Loucy (cell line): ENCODE measurements at regions not wholly inside any gene's neighbourhood (a gene's known extent, or its start where the extent isn't known, plus 50 kb on each side); places are given as distances from the start of the nearest gene placed in this dataset.

Experiments
- H2AFZ ChIP-seq: fragments of 200-600 bp; sonication (generic); 2 replicates; pipeline ENCODE4 v1.6.0; 2016; ENCODE audit warnings: antibody characterized with exemption, mild to moderate bottlenecking, low read length, moderate library complexity
- H3F3A ChIP-seq: fragments of 200-600 bp; 2 replicates; pipeline ENCODE4 v1.6.0; 2016; ENCODE audit warnings: antibody characterized with exemption, low read depth, mild to moderate bottlenecking
- H3K27me3 ChIP-seq: fragments of 200-600 bp; sonication (generic); 2 replicates; pipeline ENCODE4 v1.6.1; 2014; ENCODE audit warnings: low read length, mild to moderate bottlenecking; ENCODE audit not compliant: insufficient read depth, poor library complexity, severe bottlenecking
- H3K36me3 ChIP-seq: fragments of 200-600 bp; sonication (generic); 2 replicates; pipeline ENCODE4 v1.6.1; 2016; ENCODE audit warnings: low read length; ENCODE audit not compliant: insufficient read depth
- H3K4me1 ChIP-seq: fragments of 200-600 bp; sonication (generic); 2 replicates; pipeline ENCODE4 v1.5.1; 2014; ENCODE audit warnings: low read length, mild to moderate bottlenecking; ENCODE audit not compliant: insufficient read depth, poor library complexity, severe bottlenecking
- H3K4me2 ChIP-seq: fragments of 200-600 bp; sonication (generic); 2 replicates; pipeline ENCODE4 v1.6.0; 2014; ENCODE audit warnings: antibody characterized with exemption, low read length, low read depth, mild to moderate bottlenecking; ENCODE audit not compliant: poor library complexity, severe bottlenecking
- H3K4me3 ChIP-seq: fragments of 200-600 bp; sonication (generic); 2 replicates; pipeline ENCODE4 v1.5.1; 2014; ENCODE audit warnings: low read length, mild to moderate bottlenecking, mixed read lengths; ENCODE audit not compliant: poor library complexity, severe bottlenecking
- H3K79me2 ChIP-seq: fragments of 200-600 bp; sonication (generic); 2 replicates; pipeline ENCODE4 v1.6.1; 2014; ENCODE audit warnings: low read length; ENCODE audit not compliant: insufficient read depth
- H3K9ac ChIP-seq: fragments of 200-600 bp; sonication (generic); 2 replicates; pipeline ENCODE4 v1.6.0; 2014; ENCODE audit warnings: mild to moderate bottlenecking, low read depth, low read length, moderate library complexity; ENCODE audit not compliant: poor library complexity, severe bottlenecking
- H3K9me2 ChIP-seq: fragments of 200-600 bp; sonication (generic); replicated peaks from 2 replicates; pipeline ENCODE4 v1.6.1; 2016; ENCODE audit warnings: low read depth, low read length, mixed read lengths
- H3K9me3 ChIP-seq: fragments of 200-600 bp; sonication (generic); 2 replicates; pipeline ENCODE4 v1.6.1; 2014; ENCODE audit warnings: mild to moderate bottlenecking, antibody characterized with exemption, low read length, low read depth; ENCODE audit not compliant: insufficient read depth
- H4K20me1 ChIP-seq: fragments of 200-600 bp; sonication (generic); 2 replicates; pipeline ENCODE4 v1.6.0; 2014; ENCODE audit warnings: antibody characterized with exemption, low read length, mild to moderate bottlenecking; ENCODE audit not compliant: insufficient read depth, poor library complexity, severe bottlenecking
- CTCF ChIP-seq: fragments of 200-600 bp; sonication (generic); conservative IDR thresholded peaks from 2 replicates; pipeline ENCODE4 v1.5.1; 2014; ENCODE audit warnings: mild to moderate bottlenecking, antibody characterized with exemption, low read length
- EZH2phosphoT487 ChIP-seq: fragments of 200-600 bp; IDR thresholded peaks from 2 replicates; pipeline ENCODE4 v1.6.1; 2018; ENCODE audit warnings: antibody characterized with exemption, mild to moderate bottlenecking, moderate library complexity, borderline replicate concordance

GRCh38 chr1:58047265-58047858 lies 499.2 kb downstream of the OMA1 start:
- H2AFZ ChIP-seq: no peak overlapping the region
- H3K9me2 ChIP-seq: no peaks in the 10 kb centered on the region
- H3F3A ChIP-seq: no peaks in the 10 kb centered on the region
- no peaks in the 10 kb centered on the region for H3K27me3 ChIP-seq
- H3K79me2 ChIP-seq: no peaks in the 10 kb centered on the region
- no peak overlapping the region for H3K4me3 ChIP-seq
- no peak overlapping the region for H3K9ac ChIP-seq
- no peaks in the 10 kb centered on the region for H3K4me1 ChIP-seq
- no peak overlapping the region for H3K4me2 ChIP-seq
- H4K20me1 ChIP-seq: no peaks in the 10 kb centered on the region
- H3K36me3 ChIP-seq: no peaks in the 10 kb centered on the region
- no peaks in the 10 kb centered on the region for H3K9me3 ChIP-seq
- peak; percentile 84 for TF ChIP-seq CTCF
- no peak for TF ChIP-seq EZH2phosphoT487

- Histone ChIP-seq H3K4me1 (no peaks in the 10 kb centered on the region), H3K27me3 (no peaks in the 10 kb centered on the region), H3K4me3 (no peak overlapping the region), H3K9me2 (no peaks in the 10 kb centered on the region), H3K9me3 (no peaks in the 10 kb centered on the region), H3K9ac (no peak overlapping the region), H4K20me1 (no peaks in the 10 kb centered on the region), H2AFZ (no peak overlapping the region), H3F3A (no peaks in the 10 kb centered on the region), H3K79me2 (no peaks in the 10 kb centered on the region), H3K4me2 (no peak overlapping the region), H3K36me3 (no peaks in the 10 kb centered on the region)
- no peak for TF ChIP-seq EZH2phosphoT487
- TF ChIP-seq CTCF: no peak
Measured at GRCh38 chr1:58045094-58045705, 501.3 kb downstream of the OMA1 start.

GRCh38 chr1:58041621-58042020 lies 504.9 kb downstream of the OMA1 start:
- no peaks in the 10 kb centered on the region for H4K20me1 ChIP-seq
- H3K27me3 ChIP-seq: no peaks in the 10 kb centered on the region
- TF ChIP-seq CTCF (no peak), EZH2phosphoT487 (no peak)
- no peaks in the 10 kb centered on the region for H3K79me2 ChIP-seq
- H2AFZ ChIP-seq: no peak overlapping the region
- no peaks in the 10 kb centered on the region for H3K36me3 ChIP-seq
- no peaks in the 10 kb centered on the region for H3K9me3 ChIP-seq
- no peaks in the 10 kb centered on the region for H3K9me2 ChIP-seq
- no peaks in the 10 kb centered on the region for H3F3A ChIP-seq
- no peak overlapping the region for H3K9ac ChIP-seq
- no peak overlapping the region for H3K4me2 ChIP-seq
- peaks cover 21% of the 10 kb centered on the region for H3K4me1 ChIP-seq
- no peak overlapping the region for H3K4me3 ChIP-seq
